K562 (cell line): ENCODE measurements at regions not wholly inside any gene's neighbourhood (a gene's known extent, or its start where the extent isn't known, plus 50 kb on each side); places are given as distances from the start of the nearest gene placed in this dataset.

Experiments used
- ATAC-seq: fragments of 200-7000 bp; cut with Tn5 transposase; 3 replicates; pipeline ENCODE4 v1.9.1; 2020; ENCODE audit warnings: moderate library complexity
- BruUV-seq: library from RNA; stranded (reverse); fragments of 400-500 nt; replicated peaks from 2 replicates; lab custom pipeline; 2021; lab: Mats Ljungman, UMichigan
- CTCF ChIA-PET: fragments of 300-600 bp; formaldehyde crosslinking; extraction: SDS; loops from one replicate; lab custom pipeline; 2021; ENCODE audit warnings: low intra/inter-chr PET ratio; lab: Yijun Ruan, JAX
- POLR2A ChIA-PET: fragments of 300-600, 350-650 bp; sonication (Branson Sonifier 250); formaldehyde crosslinking; extraction: SDS; loops from one replicate; lab custom pipeline; 2021; ENCODE audit warnings: antibody characterized with exemption, inconsistent platforms; lab: Yijun Ruan, JAX
- DNase-seq, 4 experiments: peaks; one replicate each; pipeline versions ENCODE4 v3.0.0 to v3.0.0-alpha.2; 2011 to 2018; ENCODE audit warnings: low spot score in 3 of 4, mixed read lengths in 3 of 4; ENCODE audit errors: extremely low read depth in 1 of 4
- FAIRE-seq: peaks from 2 replicates; lab custom pipeline; 2011; peaks lifted over from hg19 to GRCh38; lab: Jason Lieb, UNC
- H2AFZ ChIP-seq: 2 replicates; pipeline ENCODE4 v1.6.0; 2011; ENCODE audit warnings: low read depth, low read length, control low read depth, inconsistent platforms
- H3K27ac ChIP-seq: fragments of 200-600 bp; 3 replicates; pipeline ENCODE4 v1.8.0; 2011; ENCODE audit warnings: low read depth, mild to moderate bottlenecking, control low read depth, inconsistent platforms, low read length, moderate library complexity, mixed read lengths; ENCODE audit errors: extremely low read depth
- H3K27me3 ChIP-seq, 2 experiments: fragments of 300-600 bp in 1 of 2; 2 replicates in 1 of 2; 3 replicates in 1 of 2; pipeline versions ENCODE4 v1.6.0 to v1.8.0; 2011; ENCODE audit warnings: inconsistent platforms in 2 of 2, low read length in 2 of 2, mild to moderate bottlenecking in 1 of 2, mixed read lengths in 1 of 2, moderate library complexity in 1 of 2; ENCODE audit not compliant: control insufficient read depth in 2 of 2, insufficient read depth in 2 of 2
- H3K36me3 ChIP-seq: fragments of 300-600 bp; 3 replicates; pipeline ENCODE4 v1.8.0; 2011; ENCODE audit warnings: mild to moderate bottlenecking, low read length, inconsistent platforms; ENCODE audit not compliant: control insufficient read depth, insufficient read depth
- H3K4me1 ChIP-seq, 2 experiments: fragments of 200-600 bp in 1 of 2; replicated peaks in 1 of 2; 2 replicates in 1 of 2; 3 replicates in 1 of 2; pipeline versions ENCODE4 v1.5.1 to v1.8.0; 2011; ENCODE audit warnings: inconsistent platforms in 2 of 2, low read length in 2 of 2, mild to moderate bottlenecking in 1 of 2, mixed read lengths in 1 of 2, moderate library complexity in 1 of 2; ENCODE audit not compliant: control insufficient read depth in 2 of 2, insufficient read depth in 2 of 2
- H3K4me2 ChIP-seq: 2 replicates; pipeline ENCODE4 v1.6.1; 2011; ENCODE audit warnings: low read length, control low read depth, inconsistent platforms, mixed read lengths; ENCODE audit not compliant: insufficient read depth
- H3K4me3 ChIP-seq: fragments of 200-600 bp; sonication (generic), shearing (Covaris generic); 2 replicates; pipeline ENCODE4 v1.5.1; 2016; ENCODE audit warnings: control low read depth, inconsistent platforms
- H3K79me2 ChIP-seq: fragments of 200-600 bp; 3 replicates; pipeline ENCODE4 v1.8.0; 2011; ENCODE audit warnings: low read length, inconsistent platforms; ENCODE audit not compliant: control insufficient read depth, insufficient read depth
- H3K9ac ChIP-seq, 2 experiments: 2 replicates each; pipeline versions ENCODE4 v1.6.0 to v1.6.1; 2011; ENCODE audit warnings: low read depth in 2 of 2, low read length in 2 of 2, control low read depth in 1 of 2, inconsistent platforms in 1 of 2, mild to moderate bottlenecking in 1 of 2, mixed read lengths in 1 of 2; ENCODE audit not compliant: insufficient read depth in 1 of 2
- H3K9me1 ChIP-seq: one replicate; pipeline ENCODE4 v1.6.0; 2011; ENCODE audit warnings: inconsistent platforms, mild to moderate bottlenecking, low read length, moderate library complexity; ENCODE audit not compliant: control insufficient read depth, insufficient read depth
- H3K9me3 ChIP-seq: replicated peaks from 2 replicates; pipeline ENCODE4 v1.5.1; 2011; ENCODE audit warnings: low read depth, low read length, inconsistent platforms; ENCODE audit not compliant: control insufficient read depth, insufficient read depth
- H4K20me1 ChIP-seq: replicated peaks from 2 replicates; pipeline ENCODE4 v1.6.1; 2011; ENCODE audit warnings: low read length, inconsistent platforms, mixed read lengths; ENCODE audit not compliant: control insufficient read depth, insufficient read depth
- CBFB ChIP-seq: sonication (generic); formaldehyde crosslinking; IDR thresholded peaks from 2 replicates; pipeline ENCODE4 v1.4.0; 2020; ENCODE audit warnings: mild to moderate bottlenecking, missing genetic modification reagents
- MYC ChIP-seq, 2 experiments: fragments of 250-450 bp in 1 of 2; sonication (Bioruptor Pico) in 1 of 2; IDR thresholded peaks; 2 replicates each; pipeline versions ENCODE4 v1.5.1 to v1.6.1; 2012 to 2021; ENCODE audit warnings: low read depth in 2 of 2, borderline replicate concordance in 1 of 2, improper control_type of control experiment in 1 of 2, low read length in 1 of 2, mild to moderate bottlenecking in 1 of 2, moderate library complexity in 1 of 2
- PATZ1 ChIP-seq: fragments of 250-450 bp; sonication (Bioruptor Pico); IDR thresholded peaks from 2 replicates; pipeline ENCODE4 v1.5.0; 2020; ENCODE audit warnings: mild to moderate bottlenecking, borderline replicate concordance
- POLR2AphosphoS5 ChIP-seq: IDR thresholded peaks from 2 replicates; pipeline ENCODE4 v1.6.1; 2011; ENCODE audit warnings: mild to moderate bottlenecking, low read depth, low read length, moderate library complexity; ENCODE audit not compliant: control insufficient read depth, insufficient read depth
- POLR3A ChIP-seq: IDR thresholded peaks from 2 replicates; pipeline ENCODE4 v1.6.1; 2011; ENCODE audit warnings: borderline replicate concordance, mild to moderate bottlenecking, moderate library complexity; ENCODE audit not compliant: insufficient read length, insufficient read depth; ENCODE audit errors: extremely low read depth
- RFX7 ChIP-seq: fragments of 250-450 bp; sonication (Bioruptor Pico); IDR thresholded peaks from 2 replicates; pipeline ENCODE4 v1.5.1; 2021; ENCODE audit warnings: mild to moderate bottlenecking
- SIN3A ChIP-seq, 2 experiments: fragments of 150-350 bp in 1 of 2; IDR thresholded peaks; 2 replicates each; pipeline ENCODE4 v1.6.1; 2011 to 2016; ENCODE audit warnings: borderline replicate concordance in 2 of 2, low read depth in 2 of 2, low read length in 2 of 2, mild to moderate bottlenecking in 2 of 2, moderate library complexity in 2 of 2; ENCODE audit not compliant: control insufficient read depth in 1 of 2
- SMARCA4 ChIP-seq: fragments of 450-650 bp; IDR thresholded peaks from 2 replicates; pipeline ENCODE4 v1.6.1; 2016
- TCF7L2 ChIP-seq: fragments of 150-350 bp; IDR thresholded peaks from 2 replicates; pipeline ENCODE4 v1.6.1; 2016; ENCODE audit warnings: low read depth, mild to moderate bottlenecking, low read length, moderate library complexity
- TRIM24 ChIP-seq, 2 experiments: fragments of 450-650 bp; IDR thresholded peaks; 2 replicates each; pipeline ENCODE4 v1.6.1; 2016
- ZNF398 ChIP-seq: fragments of 250-450 bp; sonication (Bioruptor Pico); IDR thresholded peaks from 2 replicates; pipeline ENCODE4 v1.8.0; 2021; ENCODE audit warnings: moderate library complexity, mild to moderate bottlenecking, inconsistent platforms
- ZNF766 ChIP-seq: fragments of 200-800 bp; sonication (Bioruptor generic); conservative IDR thresholded peaks from 2 replicates; pipeline ENCODE4 v1.6.1; 2016; ENCODE audit warnings: missing genetic modification characterization, missing compliant biosample characterization
- WGBS: fragments of 100-300 bp; shearing (Covaris generic); methylation state at CpG from one replicate; pipeline ENCODE4 v1.1.6; 2016; ENCODE audit warnings: low coverage, mixed read lengths; ENCODE audit not compliant: insufficient coverage; ENCODE audit errors: missing lambda C conversion rate; 5-methylcytosine and 5-hydroxymethylcytosine counted together
- in situ Hi-C: fragments of 300-500 bp; cut with MboI; formaldehyde crosslinking; loops from 4 replicates; pipeline ENCODE4 v1.15.0; 2018; ENCODE audit warnings: inconsistent platforms, mixed read lengths
- intact Hi-C: fragments of 100-400 bp; cut with micrococcal nuclease; formaldehyde crosslinking; loops from 2 replicates; pipeline ENCODE4 v1.14.2; 2022
- TF ChIP-seq, protein P1 (sequence below), 2 experiments: fragments of 450-650 bp; IDR thresholded peaks; 2 replicates each; pipeline ENCODE4 v1.6.1; 2018; ENCODE audit warnings: mild to moderate bottlenecking in 2 of 2, low read depth in 1 of 2; ENCODE audit not compliant: partially characterized antibody in 2 of 2

GRCh38 chr21:41009398-41010100 is 158.4 kb upstream of the BACE2 start:
- POLR2A ChIA-PET, result no interaction called here
- H3K27ac ChIP-seq, result no peak overlapping the region
- no peak for TF ChIP-seq CBFB (CRISPR knock-in tag)
- TF ChIP-seq MYC (IDR thresholded peaks at IDR 0.05; ENCODE audit: low read depth, low read length), result no peak
- TF ChIP-seq MYC (CRISPR knock-in tag; IDR thresholded peaks at IDR 0.05; ENCODE audit: borderline replicate concordance, low read depth), result no peak
- no peak for TF ChIP-seq ZNF398 (CRISPR knock-in tag)
- TF ChIP-seq SMARCA4, result no peak
- no peak for TF ChIP-seq POLR3A
- TF ChIP-seq TRIM24 (IDR thresholded peaks at IDR 0.05), result no peak
- TF ChIP-seq, protein P1, sequence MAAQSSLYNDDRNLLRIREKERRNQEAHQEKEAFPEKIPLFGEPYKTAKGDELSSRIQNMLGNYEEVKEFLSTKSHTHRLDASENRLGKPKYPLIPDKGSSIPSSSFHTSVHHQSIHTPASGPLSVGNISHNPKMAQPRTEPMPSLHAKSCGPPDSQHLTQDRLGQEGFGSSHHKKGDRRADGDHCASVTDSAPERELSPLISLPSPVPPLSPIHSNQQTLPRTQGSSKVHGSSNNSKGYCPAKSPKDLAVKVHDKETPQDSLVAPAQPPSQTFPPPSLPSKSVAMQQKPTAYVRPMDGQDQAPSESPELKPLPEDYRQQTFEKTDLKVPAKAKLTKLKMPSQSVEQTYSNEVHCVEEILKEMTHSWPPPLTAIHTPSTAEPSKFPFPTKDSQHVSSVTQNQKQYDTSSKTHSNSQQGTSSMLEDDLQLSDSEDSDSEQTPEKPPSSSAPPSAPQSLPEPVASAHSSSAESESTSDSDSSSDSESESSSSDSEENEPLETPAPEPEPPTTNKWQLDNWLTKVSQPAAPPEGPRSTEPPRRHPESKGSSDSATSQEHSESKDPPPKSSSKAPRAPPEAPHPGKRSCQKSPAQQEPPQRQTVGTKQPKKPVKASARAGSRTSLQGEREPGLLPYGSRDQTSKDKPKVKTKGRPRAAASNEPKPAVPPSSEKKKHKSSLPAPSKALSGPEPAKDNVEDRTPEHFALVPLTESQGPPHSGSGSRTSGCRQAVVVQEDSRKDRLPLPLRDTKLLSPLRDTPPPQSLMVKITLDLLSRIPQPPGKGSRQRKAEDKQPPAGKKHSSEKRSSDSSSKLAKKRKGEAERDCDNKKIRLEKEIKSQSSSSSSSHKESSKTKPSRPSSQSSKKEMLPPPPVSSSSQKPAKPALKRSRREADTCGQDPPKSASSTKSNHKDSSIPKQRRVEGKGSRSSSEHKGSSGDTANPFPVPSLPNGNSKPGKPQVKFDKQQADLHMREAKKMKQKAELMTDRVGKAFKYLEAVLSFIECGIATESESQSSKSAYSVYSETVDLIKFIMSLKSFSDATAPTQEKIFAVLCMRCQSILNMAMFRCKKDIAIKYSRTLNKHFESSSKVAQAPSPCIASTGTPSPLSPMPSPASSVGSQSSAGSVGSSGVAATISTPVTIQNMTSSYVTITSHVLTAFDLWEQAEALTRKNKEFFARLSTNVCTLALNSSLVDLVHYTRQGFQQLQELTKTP (IDR thresholded peaks at IDR 0.05; ENCODE audit: low read depth in 1 of 2, partially characterized antibody in 2 of 2), result no peak
- TF ChIP-seq TCF7L2, result no peak
- TF ChIP-seq PATZ1, result no peak
- no peak for TF ChIP-seq POLR2AphosphoS5
- TF ChIP-seq SIN3A (IDR thresholded peaks at IDR 0.05; ENCODE audit: borderline replicate concordance in 2 of 2, control insufficient read depth in 1 of 2, low read depth in 2 of 2, low read length in 2 of 2), result no peak
- TF ChIP-seq RFX7 (CRISPR knock-in tag), result no peak
- TF ChIP-seq ZNF766 (CRISPR knock-in tag), result no peak

More at GRCh38 chr21:41009398-41010100, 158.4 kb upstream of the BACE2 start:
- DNase-seq (no peak), FAIRE-seq (no peak), ATAC-seq (no peak)
- no peak overlapping the region for H3K4me2 ChIP-seq
- WGBS, result 1% methylated on average over 5 of the region's 5 CpGs
- H4K20me1 ChIP-seq, result no peaks in the 10 kb centered on the region
- no peaks in the 10 kb centered on the region for H3K4me1 ChIP-seq
- no peaks in the 10 kb centered on the region; the same call in 1 of the 2 replicates for H3K9me3 ChIP-seq
- CTCF ChIA-PET, result no interaction called here
- H3K36me3 ChIP-seq, result no peaks in the 10 kb centered on the region
- H3K9ac ChIP-seq, result no peak overlapping the region
- no peaks in the 10 kb centered on the region for H3K79me2 ChIP-seq
- no peaks in the 10 kb centered on the region for H3K9me1 ChIP-seq
- no peaks in the 10 kb centered on the region for H3K27me3 ChIP-seq
- no peak overlapping the region for H3K4me3 ChIP-seq
- no peak overlapping the region for H2AFZ ChIP-seq
- intact Hi-C loops, result no loop called here
- no TSS peak for BruUV-seq
- in situ Hi-C loops, result no loop called here
